Tibial artery (tissue), 4 donors: ENCODE measurements at regions not wholly inside any gene's neighbourhood (a gene's known extent, or its start where the extent isn't known, plus 50 kb on each side); places are given as distances from the start of the nearest gene placed in this dataset.

ENCODE experiments used
- DNase-seq, 2 donors: peaks; one replicate each; pipeline ENCODE4 v3.0.0-alpha.2; 2019
- H3K27ac ChIP-seq, 2 donors: fragments of 200-600 bp; sonication (generic) in 1 of 2; 1 replicate in 1 of 2; 2 replicates in 1 of 2; pipeline ENCODE4 v1.5.1; 2018 to 2019; ENCODE audit warnings: mild to moderate bottlenecking in 1 of 2
- H3K27me3 ChIP-seq, 2 donors: fragments of 200-600 bp; sonication (generic) in 1 of 2; one replicate each; pipeline versions ENCODE4 v1.5.1 to v1.6.0; 2016 to 2019
- H3K36me3 ChIP-seq, 3 donors: fragments of 200-600 bp; sonication (generic) in 2 of 3; one replicate each; pipeline ENCODE4 v1.5.1; 2016 to 2019; ENCODE audit warnings: mild to moderate bottlenecking in 2 of 3
- H3K4me1 ChIP-seq, 4 donors: fragments of 200-600 bp; sonication (generic) in 2 of 4; 1 replicate in 3 of 4; 2 replicates in 1 of 4; pipeline ENCODE4 v1.5.1; 2016 to 2019
- H3K4me3 ChIP-seq, 2 donors: fragments of 200-600 bp; sonication (generic) in 1 of 2; 1 replicate in 1 of 2; 2 replicates in 1 of 2; pipeline ENCODE4 v1.5.1; 2018 to 2019; ENCODE audit warnings: mild to moderate bottlenecking in 2 of 2
- H3K9me3 ChIP-seq, 3 donors: fragments of 200-600 bp; sonication (generic) in 1 of 3; one replicate each; pipeline ENCODE4 v1.5.1; 2016 to 2019
- CTCF ChIP-seq, 2 experiments: fragments of 200-600 bp in 1 of 2; fragments of 450-650 bp in 1 of 2; IDR thresholded peaks; one replicate each; pipeline ENCODE4 v1.5.1; 2017 to 2019; ENCODE audit warnings: antibody characterized with exemption in 2 of 2, mild to moderate bottlenecking in 1 of 2, moderate library complexity in 1 of 2
- intact Hi-C: fragments of 100-400 bp; cut with DNase I; formaldehyde crosslinking; loops from one replicate; pipeline ENCODE4 v1.15.0; 2023; ENCODE audit warnings: low total_unique reads

- Histone ChIP-seq H3K36me3 (no peaks in the 10 kb centered on the region), H3K4me1 (no peaks in the 10 kb centered on the region), H3K27ac (no peak overlapping the region), H3K9me3 (no peaks in the 10 kb centered on the region), H3K4me3 (no peak overlapping the region), H3K27me3 (no peaks in the 10 kb centered on the region)
- no peak for DNase-seq
- intact Hi-C loops: no loop called here
- no peak for TF ChIP-seq CTCF (IDR thresholded peaks at IDR 0.05)
These were observed 599.7 kb upstream of the SLITRK1 start for GRCh38 chr13:84481958-84482357.

GRCh38 chr13:84479656-84480055, 597.4 kb upstream of the SLITRK1 start:
- H3K36me3 ChIP-seq: no peaks in the 10 kb centered on the region
- intact Hi-C loops: no loop called here
- H3K27ac ChIP-seq: no peak overlapping the region
- TF ChIP-seq CTCF (IDR thresholded peaks at IDR 0.05): no peak
- no peak overlapping the region for H3K4me3 ChIP-seq
- no peak for DNase-seq
- no peaks in the 10 kb centered on the region for H3K9me3 ChIP-seq
- H3K4me1 ChIP-seq: no peaks in the 10 kb centered on the region
- no peaks in the 10 kb centered on the region for H3K27me3 ChIP-seq

GRCh38 chr13:84470528-84470927, 588.3 kb upstream of the SLITRK1 start:
- no peak for DNase-seq
- H3K4me1 ChIP-seq: no peaks in the 10 kb centered on the region

GRCh38 chr13:84466461-84466860, 584.2 kb upstream of the SLITRK1 start:
- DNase-seq: no peak

More at GRCh38 chr13:84470528-84470927, 588.3 kb upstream of the SLITRK1 start:
- Histone ChIP-seq H3K27me3 (no peaks in the 10 kb centered on the region), H3K9me3 (no peaks in the 10 kb centered on the region), H3K4me3 (no peak overlapping the region), H3K36me3 (no peaks in the 10 kb centered on the region), H3K27ac (no peak overlapping the region)
- TF ChIP-seq CTCF (IDR thresholded peaks at IDR 0.05): no peak
- intact Hi-C loops: no loop called here

GRCh38 chr13:84460989-84461388, 578.7 kb upstream of the SLITRK1 start:
- intact Hi-C loops: no loop called here
- no peak for DNase-seq

More at GRCh38 chr13:84466461-84466860, 584.2 kb upstream of the SLITRK1 start:
- TF ChIP-seq CTCF (IDR thresholded peaks at IDR 0.05): no peak
- intact Hi-C loops: no loop called here
- Histone ChIP-seq H3K9me3 (no peaks in the 10 kb centered on the region), H3K4me3 (no peak overlapping the region), H3K27ac (no peak overlapping the region), H3K27me3 (no peaks in the 10 kb centered on the region), H3K36me3 (no peaks in the 10 kb centered on the region), H3K4me1 (no peaks in the 10 kb centered on the region)

More at GRCh38 chr13:84460989-84461388, 578.7 kb upstream of the SLITRK1 start:
- Histone ChIP-seq H3K4me3 (no peak overlapping the region), H3K27me3 (no peaks in the 10 kb centered on the region), H3K27ac (no peak overlapping the region), H3K36me3 (no peaks in the 10 kb centered on the region), H3K4me1 (no peaks in the 10 kb centered on the region), H3K9me3 (no peaks in the 10 kb centered on the region)
- TF ChIP-seq CTCF (IDR thresholded peaks at IDR 0.05): no peak
